Gastrocnemius medialis (tissue), 4 donors: ENCODE measurements at regions not wholly inside any gene's neighbourhood (a gene's known extent, or its start where the extent isn't known, plus 50 kb on each side); places are given as distances from the start of the nearest gene placed in this dataset.

Source experiments
- CTCF ChIP-seq, 5 experiments: fragments of 450-650 bp in 3 of 5; fragments of 200-600 bp in 2 of 5; sonication (generic) in 2 of 5; IDR thresholded peaks in 4 of 5; conservative IDR thresholded peaks in 1 of 5; 1 replicate in 4 of 5; 2 replicates in 1 of 5; pipeline ENCODE4 v1.5.1; 2016 to 2019; ENCODE audit warnings: antibody characterized with exemption in 5 of 5, mild to moderate bottlenecking in 3 of 5, moderate library complexity in 3 of 5
- POLR2A ChIP-seq, 2 donors: fragments of 450-650 bp; IDR thresholded peaks; one replicate each; pipeline ENCODE4 v1.6.1; 2017; ENCODE audit warnings: antibody characterized with exemption in 2 of 2, mild to moderate bottlenecking in 2 of 2, moderate library complexity in 2 of 2

- TF ChIP-seq POLR2A (IDR thresholded peaks at IDR 0.05) = no peak
- no peak for TF ChIP-seq CTCF (IDR thresholded peaks at IDR 0.05 in 4 of 5, conservative IDR thresholded peaks at IDR 0.05 in 1 of 5)
Measured at GRCh38 chr17:71339206-71339605, 781.6 kb upstream of the SOX9 start.
